ENCODE measurements at regions not wholly inside any gene's neighbourhood (a gene's known extent, or its start where the extent isn't known, plus 50 kb on each side); places are given as distances from the start of the nearest gene placed in this dataset.
"Not testable (repeated sequence)": the region's sequence is repeated elsewhere in the genome, so short reads cannot be mapped to it uniquely, and the experiment has no call there.

- DNase-seq (ENCODE audit: low spot score), result no peak
Measured at GRCh38 chr2:105691947-105692390, 52.7 kb upstream of the NCK2 start.

- no peak for DNase-seq (ENCODE audit: low spot score)
Measured at GRCh38 chr2:105690566-105690965, 54.1 kb upstream of the NCK2 start.

GRCh38 chr2:105689484-105689883 lies 55.2 kb upstream of the NCK2 start:
- no peak for DNase-seq (ENCODE audit: low spot score)

DNA sequence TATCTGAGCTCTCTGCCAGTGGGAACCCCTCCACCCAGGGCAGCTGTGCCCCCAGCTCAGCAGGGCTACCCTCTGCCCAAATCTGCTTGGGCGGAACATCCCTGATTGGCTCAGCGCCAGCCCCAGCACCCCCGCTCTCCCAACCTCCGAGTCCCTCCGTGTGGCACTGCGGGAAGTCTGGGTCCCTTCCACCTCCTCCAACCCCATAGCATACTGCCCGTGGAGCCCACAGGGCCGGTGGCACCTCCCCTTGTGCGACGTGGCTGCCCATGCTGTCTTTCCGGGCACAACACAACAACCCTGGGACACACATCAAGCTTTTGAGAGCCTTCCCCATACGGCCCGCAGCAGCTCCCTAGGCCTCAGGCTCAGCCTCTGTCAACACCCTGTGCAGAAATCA lies 55.8 kb upstream of the NCK2 start:
- no peak for DNase-seq (ENCODE audit: low spot score)

DNA sequence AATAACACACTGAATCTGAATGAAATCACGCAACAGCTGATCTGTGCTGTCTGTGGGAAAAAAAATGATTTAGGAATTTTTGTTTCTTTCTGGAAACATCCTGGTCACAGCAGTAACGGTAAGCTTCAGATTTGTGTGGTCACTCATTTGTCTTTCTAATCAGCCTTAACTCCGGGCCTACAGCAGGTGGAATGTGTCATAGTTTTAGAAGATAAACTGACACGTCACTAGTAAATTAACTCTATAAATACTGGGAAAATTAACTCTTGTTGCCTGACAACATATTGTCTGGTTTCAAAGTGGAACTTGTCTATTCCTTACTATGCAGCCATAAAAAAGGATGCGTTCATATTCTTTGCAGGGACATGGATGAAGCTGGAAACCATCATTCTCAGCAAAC lies 58.1 kb upstream of the NCK2 start:
- no peak for DNase-seq (ENCODE audit: low spot score)

DNA sequence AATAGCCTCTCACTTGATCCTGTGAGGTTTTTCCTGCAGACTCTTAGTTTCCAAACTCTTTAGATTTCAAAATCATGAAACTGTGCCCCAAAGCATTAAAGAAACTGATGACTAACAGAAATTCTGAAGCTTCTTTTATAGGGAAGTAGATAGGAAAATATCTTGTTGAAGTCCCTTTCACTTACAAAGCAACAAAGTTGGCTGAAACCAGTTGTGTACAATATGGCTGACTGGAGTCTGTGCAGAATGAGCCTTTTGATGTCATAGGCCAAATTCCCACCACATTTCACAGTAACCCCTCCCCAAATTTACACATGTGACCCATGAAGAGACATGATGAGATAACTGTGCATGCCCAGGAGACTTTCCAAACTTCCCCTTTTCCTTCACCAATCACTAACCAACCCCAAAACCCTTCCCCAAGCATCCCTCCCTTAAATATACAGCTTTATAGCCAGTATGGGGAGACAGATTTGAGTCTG lies 61.7 kb upstream of the NCK2 start:
- no peak for DNase-seq (ENCODE audit: low spot score)

DNA sequence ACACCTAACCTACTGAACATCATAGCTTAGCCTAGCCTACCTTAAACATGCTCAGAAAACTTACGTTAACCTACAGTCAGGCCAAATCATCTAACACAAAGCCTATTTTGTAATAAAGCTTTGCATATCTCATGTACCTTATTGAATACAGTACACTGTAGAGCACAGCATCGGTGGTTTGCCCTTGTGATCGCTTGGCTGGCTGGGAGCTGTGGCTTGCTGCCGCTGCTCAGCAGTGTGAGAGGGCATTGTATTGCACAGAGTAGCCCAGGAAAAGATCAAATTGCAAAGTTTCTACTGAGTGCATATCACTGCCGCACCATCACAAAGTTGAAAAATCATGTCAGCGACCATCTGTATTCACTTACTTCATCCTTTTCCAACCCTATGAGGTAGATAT lies 62.3 kb upstream of the NCK2 start:
- peak; percentile 52 for DNase-seq (ENCODE audit: low spot score)

DNA sequence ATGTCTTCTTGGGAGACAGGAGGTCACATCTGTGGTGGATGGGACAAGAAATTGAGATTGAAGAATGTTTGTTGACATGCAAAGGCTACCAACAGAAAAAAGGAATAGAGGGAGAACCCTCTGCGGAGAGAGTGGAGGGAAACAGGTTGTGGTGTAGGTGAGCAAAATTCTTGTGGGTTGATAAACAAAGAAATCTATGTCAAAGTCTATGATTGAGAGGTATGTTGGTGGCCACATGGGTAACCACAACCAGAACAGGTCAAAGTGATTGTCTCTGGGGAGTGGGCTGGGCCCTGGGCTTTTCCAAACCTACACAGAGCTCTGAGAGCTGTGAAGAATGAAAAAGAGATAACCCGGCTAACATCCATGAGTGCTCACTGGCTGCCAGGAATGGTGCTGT lies 62.8 kb upstream of the NCK2 start:
- DNase-seq (ENCODE audit: low spot score), result peak; percentile 88

- no peak for DNase-seq (ENCODE audit: low spot score)
Measured at GRCh38 chr2:105680357-105680756, 64.4 kb upstream of the NCK2 start.

DNA sequence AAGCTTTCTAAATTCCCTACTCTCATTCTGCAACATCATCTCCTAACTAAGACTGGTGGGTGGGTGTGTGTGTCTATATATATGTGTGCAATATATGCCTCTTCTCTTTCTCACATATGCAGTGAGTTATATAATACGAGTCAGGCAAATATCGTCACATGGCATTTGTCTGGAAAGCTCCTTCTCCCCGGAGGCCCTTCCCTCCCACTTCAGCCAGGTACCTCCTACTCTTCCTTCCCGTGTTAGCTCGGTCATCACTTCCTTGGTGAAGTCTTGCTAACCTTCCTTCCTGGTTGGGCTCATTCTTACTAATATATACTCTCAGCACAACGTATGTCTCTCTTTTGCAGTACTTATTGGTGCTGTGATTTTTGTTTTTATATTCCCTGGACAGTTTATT lies 66.4 kb upstream of the NCK2 start:
- DNase-seq (ENCODE audit: low spot score), result no peak

DNA sequence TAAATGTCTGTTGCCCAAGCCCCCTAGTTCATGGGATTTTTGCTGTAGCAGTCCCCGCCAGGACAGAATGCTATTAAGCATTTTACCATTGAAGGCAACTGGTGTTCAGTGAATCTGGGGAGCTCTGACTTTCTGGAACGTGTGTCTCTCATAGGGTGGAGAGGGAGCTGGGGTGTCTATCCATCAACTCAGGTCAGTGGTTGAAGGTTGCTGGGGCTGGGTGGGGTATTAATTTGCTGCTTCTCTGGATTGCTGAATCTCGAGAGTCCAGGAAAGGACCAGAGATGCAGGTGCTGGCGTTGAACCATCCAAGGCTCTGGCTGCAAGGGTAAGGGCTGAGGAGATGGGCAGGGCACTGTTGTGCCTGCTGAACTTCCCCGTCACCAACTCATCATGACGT lies 66.8 kb upstream of the NCK2 start:
- DNase-seq (ENCODE audit: low spot score), result no peak

DNA sequence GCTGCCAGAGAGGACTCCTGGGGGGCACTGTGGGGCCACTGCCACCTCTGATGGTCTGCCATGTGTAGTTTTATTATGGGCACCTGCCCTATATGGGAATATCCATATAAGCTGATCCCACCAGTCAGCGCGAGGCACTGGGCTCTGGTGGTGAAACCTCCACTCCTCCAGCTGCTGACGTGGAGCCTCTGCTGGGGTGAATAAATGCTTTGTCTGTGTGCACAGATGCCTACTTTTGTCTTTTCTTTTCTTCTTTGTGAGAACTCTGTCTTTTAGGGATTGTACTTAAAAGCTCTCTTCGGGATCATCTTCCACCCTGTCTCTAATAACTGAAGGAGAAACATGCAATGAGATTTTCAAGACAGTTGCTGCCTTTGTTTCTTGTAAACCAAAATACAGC lies 68.9 kb upstream of the NCK2 start:
- DNase-seq (ENCODE audit: low spot score), result peak; percentile 22

GRCh38 chr2:105674859-105675541 lies 69.7 kb upstream of the NCK2 start:
- DNase-seq (ENCODE audit: low spot score), result peak; percentile 63

GRCh38 chr2:105674401-105674800 lies 70.3 kb upstream of the NCK2 start:
- DNase-seq (ENCODE audit: low spot score), result no peak

DNA sequence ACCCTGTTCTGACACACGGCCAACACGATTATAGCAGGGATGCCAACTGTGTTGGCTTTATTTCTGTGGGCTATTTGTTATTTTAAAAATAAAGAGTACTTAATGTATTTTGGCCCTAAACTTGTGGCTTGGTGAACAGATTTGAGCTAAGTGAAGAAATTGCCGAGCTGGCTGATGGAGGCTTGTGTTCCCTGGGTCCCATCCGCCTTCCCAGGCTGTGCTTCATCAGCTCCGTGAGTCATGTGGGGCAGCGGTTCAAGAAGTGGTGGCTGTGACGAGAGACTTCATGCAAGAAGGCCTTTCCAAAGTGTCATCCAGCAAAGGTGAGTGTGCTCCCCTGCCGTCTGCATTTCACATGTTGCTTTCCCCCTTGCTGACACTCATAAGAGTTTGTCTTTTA lies 73.6 kb upstream of the NCK2 start:
- DNase-seq (ENCODE audit: low spot score), result no peak

GRCh38 chr2:105669384-105669891 lies 75.3 kb upstream of the NCK2 start:
- no peak for DNase-seq (ENCODE audit: low spot score)

- no peak for DNase-seq (ENCODE audit: low spot score)
Measured at GRCh38 chr2:105665480-105665879, 79.2 kb upstream of the NCK2 start.

DNA sequence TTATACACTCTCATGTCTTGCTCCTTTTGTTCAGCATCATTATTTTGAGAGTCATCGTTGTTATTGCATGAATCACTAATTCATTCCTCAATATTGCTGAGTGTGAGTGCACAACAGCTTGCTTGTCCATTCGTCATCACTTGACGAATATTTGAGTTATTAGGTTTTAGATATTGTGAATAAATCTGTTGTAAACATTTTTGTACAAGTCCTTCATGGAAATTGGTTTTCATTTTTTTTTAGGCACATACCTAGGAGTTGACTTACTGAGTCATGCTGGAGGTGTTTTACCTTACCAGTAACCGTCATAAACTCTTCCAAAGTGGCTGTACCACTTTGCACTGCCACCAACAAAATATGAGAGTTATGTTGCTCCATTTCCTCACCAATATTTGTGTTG lies 84.2 kb upstream of the NCK2 start:
- DNase-seq (ENCODE audit: low spot score), result no peak

DNA sequence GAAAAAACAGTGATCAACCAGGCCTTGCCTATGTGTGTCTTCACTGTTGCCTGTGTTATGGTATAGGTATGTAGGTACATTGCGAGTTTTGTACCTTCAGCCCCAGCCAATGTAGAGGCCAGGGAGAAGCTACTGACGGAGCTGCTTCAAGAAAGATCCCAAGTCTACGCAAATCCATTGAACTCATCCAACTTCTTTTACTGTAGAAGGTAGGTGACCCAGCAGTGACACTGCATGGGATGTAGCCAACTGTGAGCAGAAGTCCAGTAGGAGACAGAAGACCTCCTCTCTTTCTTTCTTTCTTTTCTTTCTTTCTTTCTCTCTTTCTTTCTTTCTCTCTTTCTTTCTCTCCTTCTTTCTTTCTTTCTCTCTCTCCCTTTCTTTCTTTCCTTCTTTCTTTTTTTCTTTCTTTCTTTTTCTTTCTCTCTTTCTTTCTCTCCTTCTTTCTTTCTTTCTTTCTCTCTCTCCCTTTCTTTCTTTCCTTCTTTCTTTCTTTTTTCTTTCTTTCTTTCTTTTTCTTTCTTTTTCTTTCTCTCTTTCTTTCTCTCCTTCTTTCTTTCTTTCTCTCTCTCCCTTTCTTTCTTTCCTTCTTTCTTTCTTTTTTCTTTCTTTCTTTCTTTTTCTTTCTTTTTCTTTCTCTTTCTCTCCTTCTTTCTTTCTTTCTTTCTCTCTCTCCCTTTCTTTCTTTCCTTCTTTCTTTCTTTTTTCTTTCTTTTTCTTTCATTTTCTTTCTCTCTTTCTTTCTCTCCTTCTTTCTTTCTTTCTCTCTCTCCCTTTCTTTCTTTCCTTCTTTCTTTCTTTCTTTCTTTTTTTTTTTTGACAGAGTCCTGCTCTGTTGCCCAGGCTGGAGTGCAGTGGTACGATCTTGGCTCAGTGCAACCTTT lies 88.7 kb upstream of the NCK2 start:
- not testable (repeated sequence) for DNase-seq (ENCODE audit: low spot score)

GRCh38 chr2:105655244-105655643 lies 89.5 kb upstream of the NCK2 start:
- DNase-seq (ENCODE audit: low spot score), result no peak

DNA sequence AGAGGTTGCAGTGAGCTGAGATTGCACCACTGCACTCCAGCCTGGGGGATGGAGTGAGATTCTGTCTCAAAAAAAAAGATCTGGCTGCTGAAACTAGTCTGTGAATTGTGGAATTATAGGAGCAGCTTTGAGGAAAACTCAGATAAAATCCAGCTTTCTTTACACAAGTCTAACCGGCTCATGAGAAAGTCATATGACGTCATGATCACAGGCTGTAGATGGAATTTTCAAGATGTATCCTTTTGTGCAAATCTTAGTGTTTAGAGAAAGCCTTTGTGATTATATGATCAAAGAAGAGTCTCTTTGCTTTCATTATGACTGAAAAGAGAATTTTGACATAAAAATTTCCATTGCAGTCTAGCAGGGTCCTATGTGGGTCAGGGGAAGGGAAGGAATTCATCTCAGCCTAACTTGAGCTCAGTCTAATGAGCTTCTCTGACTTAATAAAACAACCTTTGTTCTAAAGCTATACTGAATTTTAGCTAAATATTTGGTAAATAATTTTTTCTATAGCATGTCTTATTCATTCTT lies 90.2 kb upstream of the NCK2 start:
- DNase-seq (ENCODE audit: low spot score), result no peak

DNA sequence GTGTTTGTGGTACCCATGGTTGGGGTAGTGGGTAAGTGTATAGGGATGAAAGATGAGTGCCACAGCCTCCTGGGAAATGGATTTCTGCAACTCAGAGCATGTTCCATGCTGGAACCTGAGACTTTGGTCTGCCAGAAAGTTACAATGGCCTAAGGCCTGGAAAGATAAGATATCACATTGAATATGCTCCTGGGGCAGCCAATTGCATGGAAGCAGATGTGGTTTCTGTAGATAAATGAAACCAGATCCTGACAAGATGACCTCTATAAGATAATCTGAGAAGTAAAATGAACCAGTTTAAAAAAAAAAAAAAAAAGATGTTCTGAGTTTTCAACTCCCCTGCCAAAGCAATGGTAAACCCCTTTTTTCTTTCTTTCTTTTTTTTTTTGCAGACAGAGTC lies 91.4 kb upstream of the NCK2 start:
- DNase-seq (ENCODE audit: low spot score), result no peak

Data from SW480 (cell line).